Tibial nerve (tissue), 4 donors: ENCODE measurements at regions not wholly inside any gene's neighbourhood (a gene's known extent, or its start where the extent isn't known, plus 50 kb on each side); places are given as distances from the start of the nearest gene placed in this dataset.

Experiments used
- CTCF ChIP-seq, 5 experiments: fragments of 200-600 bp in 3 of 5; fragments of 450-650 bp in 2 of 5; sonication (generic) in 3 of 5; IDR thresholded peaks; one replicate each; pipeline ENCODE4 v1.5.1; 2016 to 2019; ENCODE audit warnings: antibody characterized with exemption in 5 of 5, mild to moderate bottlenecking in 3 of 5, moderate library complexity in 2 of 5
- EP300 ChIP-seq, 2 donors: sonication (generic); formaldehyde crosslinking; IDR thresholded peaks; one replicate each; pipeline ENCODE4 v1.6.1; 2017; ENCODE audit warnings: antibody characterized with exemption in 2 of 2, mild to moderate bottlenecking in 1 of 2
- POLR2A ChIP-seq, 2 donors: fragments of 450-650 bp; IDR thresholded peaks; one replicate each; pipeline ENCODE4 v1.6.1; 2017; ENCODE audit warnings: antibody characterized with exemption in 2 of 2, mild to moderate bottlenecking in 2 of 2, moderate library complexity in 2 of 2

GRCh38 chr18:30650499-30650898 is 392.0 kb downstream of the DSC3 start:
- TF ChIP-seq EP300 (IDR thresholded peaks at IDR 0.05) = no peak
- TF ChIP-seq CTCF (IDR thresholded peaks at IDR 0.05) = no peak
- no peak for TF ChIP-seq POLR2A (IDR thresholded peaks at IDR 0.05)
